GM23338 (cell line): ENCODE measurements at regions not wholly inside any gene's neighbourhood (a gene's known extent, or its start where the extent isn't known, plus 50 kb on each side); places are given as distances from the start of the nearest gene placed in this dataset.

Experiments
- ATAC-seq: fragments of 200-7000 bp; cut with Tn5 transposase; 3 replicates; pipeline ENCODE4 v1.9.1; 2020
- DNase-seq: peaks from one replicate; pipeline ENCODE4 v3.0.0-alpha.2; 2015; ENCODE audit warnings: low spot score
- H2AFZ ChIP-seq: fragments of 200-600 bp; sonication (generic); 2 replicates; pipeline ENCODE4 v1.8.0; 2016; ENCODE audit warnings: antibody characterized with exemption, mild to moderate bottlenecking, moderate library complexity
- H3F3A ChIP-seq: fragments of 200-600 bp; sonication (generic); replicated peaks from 2 replicates; pipeline ENCODE4 v1.8.0; 2017; ENCODE audit warnings: antibody characterized with exemption, mixed run types, low read depth
- H3K27ac ChIP-seq: fragments of 200-600 bp; sonication (generic); 2 replicates; pipeline ENCODE4 v1.6.1; 2016; ENCODE audit warnings: low read depth
- H3K27me3 ChIP-seq: fragments of 200-600 bp; sonication (generic); 2 replicates; pipeline ENCODE4 v1.8.0; 2016; ENCODE audit warnings: mild to moderate bottlenecking, mixed run types, moderate library complexity; ENCODE audit not compliant: insufficient read depth
- H3K36me3 ChIP-seq: fragments of 200-600 bp; sonication (generic); 2 replicates; pipeline ENCODE4 v1.8.0; 2016; ENCODE audit warnings: mild to moderate bottlenecking; ENCODE audit not compliant: insufficient read depth
- H3K4me1 ChIP-seq: fragments of 200-600 bp; sonication (generic); 2 replicates; pipeline ENCODE4 v1.8.0; 2016; ENCODE audit warnings: mild to moderate bottlenecking, moderate library complexity; ENCODE audit not compliant: insufficient read depth
- H3K4me2 ChIP-seq: fragments of 200-600 bp; sonication (generic); 2 replicates; pipeline ENCODE4 v1.7.1; 2017; ENCODE audit warnings: mixed run types
- H3K4me3 ChIP-seq: fragments of 200-600 bp; sonication (generic); 2 replicates; pipeline ENCODE4 v1.6.1; 2016; ENCODE audit warnings: mixed run types
- H3K79me2 ChIP-seq: fragments of 200-600 bp; sonication (generic); replicated peaks from 2 replicates; pipeline ENCODE4 v1.8.0; 2017; ENCODE audit warnings: mild to moderate bottlenecking; ENCODE audit not compliant: insufficient read depth
- H3K9me2 ChIP-seq: fragments of 200-600 bp; sonication (generic); 2 replicates; pipeline ENCODE4 v1.8.0; 2017; ENCODE audit not compliant: insufficient read depth
- H4K20me1 ChIP-seq: fragments of 200-600 bp; sonication (generic); replicated peaks from 2 replicates; pipeline ENCODE4 v1.8.0; 2017; ENCODE audit warnings: mild to moderate bottlenecking; ENCODE audit not compliant: insufficient read depth
- H3K27ac Mint-ChIP-seq: 2 replicates; pipeline ENCODE4 v1.8.0; 2020; ENCODE audit warnings: inconsistent platforms, mild to moderate bottlenecking, moderate library complexity, mixed read lengths
- H3K27me3 Mint-ChIP-seq: 3 replicates; pipeline ENCODE4 v1.8.0; 2022; ENCODE audit warnings: low read depth, mild to moderate bottlenecking, moderate library complexity, mixed read lengths, inconsistent platforms; ENCODE audit not compliant: insufficient read depth, poor library complexity
- H3K36me3 Mint-ChIP-seq: 3 replicates; pipeline ENCODE4 v1.8.0; 2021; ENCODE audit warnings: low read depth, mild to moderate bottlenecking, inconsistent platforms, moderate library complexity, mixed read lengths
- H3K4me1 Mint-ChIP-seq: 3 replicates; pipeline ENCODE4 v1.8.0; 2020; ENCODE audit warnings: mild to moderate bottlenecking, inconsistent platforms, mixed read lengths
- H3K4me3 Mint-ChIP-seq: 3 replicates; pipeline ENCODE4 v1.8.0; 2021; ENCODE audit warnings: moderate library complexity, mild to moderate bottlenecking, inconsistent platforms, mixed read lengths
- H3K9me3 Mint-ChIP-seq: 3 replicates; pipeline ENCODE4 v1.8.0; 2020; ENCODE audit warnings: moderate library complexity, mild to moderate bottlenecking, inconsistent platforms, mixed read lengths
- CTCF ChIP-seq, 2 experiments: fragments of 200-600 bp in 1 of 2; sonication (generic) in 1 of 2; conservative IDR thresholded peaks; 2 replicates each; pipeline versions ENCODE4 v1.5.1 to v1.6.1; 2016 to 2017; ENCODE audit warnings: antibody characterized with exemption in 2 of 2, low read depth in 2 of 2, mild to moderate bottlenecking in 2 of 2, moderate library complexity in 1 of 2
- EZH2phosphoT487 ChIP-seq: fragments of 200-600 bp; sonication (generic); IDR thresholded peaks from one replicate; pipeline ENCODE4 v1.8.1; 2018; ENCODE audit warnings: antibody characterized with exemption; ENCODE audit not compliant: unreplicated experiment
- REST ChIP-seq: IDR thresholded peaks from one replicate; pipeline ENCODE4 v1.6.1; 2018; ENCODE audit warnings: antibody characterized with exemption; ENCODE audit not compliant: unreplicated experiment
- ZNF114 ChIP-seq: fragments of 250-450 bp; sonication (Bioruptor Pico); IDR thresholded peaks from 2 replicates; pipeline ENCODE4 v1.5.0; 2020; ENCODE audit warnings: mild to moderate bottlenecking, moderate library complexity
- ZNF462 ChIP-seq: fragments of 250-450 bp; sonication (Bioruptor Pico); IDR thresholded peaks from 2 replicates; pipeline ENCODE4 v1.5.0; 2020; ENCODE audit warnings: mild to moderate bottlenecking, moderate library complexity

- H2AFZ ChIP-seq, result no peak overlapping the region; the same call in 1 of the 2 replicates
- no peak overlapping the region for H3K4me2 ChIP-seq
- no peak overlapping the region for H3K27ac Mint-ChIP-seq
- no peak for ATAC-seq
- H3K36me3 ChIP-seq, result no peaks in the 10 kb centered on the region
- no peaks in the 10 kb centered on the region for H3K9me2 ChIP-seq
- H3K27ac ChIP-seq, result no peak overlapping the region
- H4K20me1 ChIP-seq, result no peaks in the 10 kb centered on the region; the same call in 1 of the 2 replicates
- H3F3A ChIP-seq, result no peaks in the 10 kb centered on the region
- H3K27me3 Mint-ChIP-seq, result no peaks in the 10 kb centered on the region
- peaks cover 2% of the 10 kb centered on the region; the same call in 1 of the 3 replicates for H3K9me3 Mint-ChIP-seq
- no peaks in the 10 kb centered on the region; the same call in 2 of the 3 replicates for H3K4me1 Mint-ChIP-seq
- H3K4me3 Mint-ChIP-seq, result no peak overlapping the region
- no peak overlapping the region for H3K4me3 ChIP-seq
- no peak for DNase-seq
- H3K27me3 ChIP-seq, result peaks cover 12% of the 10 kb centered on the region; the same call in 1 of the 2 replicates
- TF ChIP-seq ZNF462 (CRISPR knock-in tag), result no peak
- TF ChIP-seq EZH2phosphoT487, result no peak
- TF ChIP-seq CTCF (conservative IDR thresholded peaks at IDR 0.05; ENCODE audit: low read depth in 2 of 2), result no peak
- TF ChIP-seq REST, result no peak
- no peak for TF ChIP-seq ZNF114 (CRISPR knock-in tag)
- no peaks in the 10 kb centered on the region for H3K36me3 Mint-ChIP-seq
- no peaks in the 10 kb centered on the region for H3K4me1 ChIP-seq
- H3K79me2 ChIP-seq, result no peaks in the 10 kb centered on the region
These were observed 164.2 kb downstream of the FOXA2 start for GRCh38 chr20:22420116-22420598.
